ENCODE measurements at regions not wholly inside any gene's neighbourhood (a gene's known extent, or its start where the extent isn't known, plus 50 kb on each side); places are given as distances from the start of the nearest gene placed in this dataset.

- Histone ChIP-seq H3K27ac (ENCODE audit: low read depth in 2 of 2, low read length in 1 of 2) (no peak overlapping the region), H3K4me3 (ENCODE audit: low read depth in 2 of 2, low read length in 1 of 2) (no peak overlapping the region), H3K9ac (no peak overlapping the region), H3K79me2 (ENCODE audit: insufficient read depth) (no peaks in the 10 kb centered on the region), H3K27me3 (ENCODE audit: insufficient read depth) (no peaks in the 10 kb centered on the region), H3K36me3 (replicated peaks in 1 of 2; ENCODE audit: control insufficient read depth in 1 of 2, insufficient read depth in 2 of 2, low read length in 1 of 2) (no peaks in the 10 kb centered on the region), H3K4me1 (ENCODE audit: control insufficient read depth in 1 of 2, insufficient read depth in 2 of 2, low read depth in 1 of 2, low read length in 1 of 2) (no peaks in the 10 kb centered on the region; a peak in 1 of 4 replicates), H3F3A (replicated peaks; ENCODE audit: insufficient read depth) (no peaks in the 10 kb centered on the region), H4K20me1 (ENCODE audit: insufficient read depth) (no peaks in the 10 kb centered on the region), H3K9me3 (no peaks in the 10 kb centered on the region), H2AFZ (ENCODE audit: low read depth) (no peak overlapping the region), H3K4me2 (no peak overlapping the region), H3K9me2 (no peaks in the 10 kb centered on the region)
- 74% methylated on average over 1 of the region's 1 CpG for WGBS (ENCODE audit: low lambda C conversion rate)
- DNase-seq: no peak
- TF ChIP-seq USF1 (IDR thresholded peaks at IDR 0.05; ENCODE audit: borderline replicate concordance, low read depth): no peak
- TF ChIP-seq GATA2 (CRISPR knock-in tag; IDR thresholded peaks at IDR 0.05): no peak
- TF ChIP-seq FOSL2 (IDR thresholded peaks at IDR 0.05; ENCODE audit: borderline replicate concordance, low read depth): no peak
- no peak for TF ChIP-seq YY1 (IDR thresholded peaks at IDR 0.05; ENCODE audit: low read depth)
- no peak for TF ChIP-seq USF2 (IDR thresholded peaks at IDR 0.05; ENCODE audit: borderline replicate concordance, low read depth, low read length)
- no peak for TF ChIP-seq TEAD4 (IDR thresholded peaks at IDR 0.05; ENCODE audit: borderline replicate concordance, insufficient read depth)
- no peak for TF ChIP-seq NFIC (IDR thresholded peaks at IDR 0.05; ENCODE audit: borderline replicate concordance)
- no peak for TF ChIP-seq MAX (IDR thresholded peaks at IDR 0.05; ENCODE audit: low read depth)
- TF ChIP-seq RAD21 (IDR thresholded peaks at IDR 0.05; ENCODE audit: low read length): no peak
- no peak for TF ChIP-seq IRF3 (IDR thresholded peaks at IDR 0.05; ENCODE audit: low read depth, low read length)
- no peak for TF ChIP-seq EZH2phosphoT487 (IDR thresholded peaks at IDR 0.05; ENCODE audit: borderline replicate concordance, low read depth)
- TF ChIP-seq RXRA (IDR thresholded peaks at IDR 0.05; ENCODE audit: borderline replicate concordance, low read depth): no peak
- no peak for TF ChIP-seq ELF1 (IDR thresholded peaks at IDR 0.05)
- no peak for TF ChIP-seq FOXJ3 (CRISPR knock-in tag; IDR thresholded peaks at IDR 0.05)
- no peak for TF ChIP-seq NRF1 (IDR thresholded peaks at IDR 0.05; ENCODE audit: low read depth, low read length)
- no peak for TF ChIP-seq EP300 (IDR thresholded peaks at IDR 0.05; ENCODE audit: borderline replicate concordance in 1 of 2, low read depth in 1 of 2, low read length in 1 of 2)
- no peak for TF ChIP-seq JUND (IDR thresholded peaks at IDR 0.05)
- no peak for TF ChIP-seq TAF1 (IDR thresholded peaks at IDR 0.05; ENCODE audit: borderline replicate concordance, low read depth, low read length)
- TF ChIP-seq CHD2 (IDR thresholded peaks at IDR 0.05; ENCODE audit: low read length, partially characterized antibody): no peak
- POLR2A ChIA-PET: no interaction called here
- CTCF ChIA-PET: no interaction called here
Observed at GRCh38 chr5:62184444-62184843, 121.6 kb upstream of the KIF2A start.
